Inflammatory macrophage treated with lipopolysaccharide for 4 hours (primary cell): ENCODE measurements at regions not wholly inside any gene's neighbourhood (a gene's known extent, or its start where the extent isn't known, plus 50 kb on each side); places are given as distances from the start of the nearest gene placed in this dataset.
A peak's percentile ranks its signal among the peaks of the same experiment; 100 is the strongest.
"Not testable (repeated sequence)": the region's sequence is repeated elsewhere in the genome, so short reads cannot be mapped to it uniquely, and the experiment has no call there.

Source experiments
- DNase-seq: peaks from one replicate; pipeline ENCODE4 v3.0.0-alpha.2; 2020

DNA sequence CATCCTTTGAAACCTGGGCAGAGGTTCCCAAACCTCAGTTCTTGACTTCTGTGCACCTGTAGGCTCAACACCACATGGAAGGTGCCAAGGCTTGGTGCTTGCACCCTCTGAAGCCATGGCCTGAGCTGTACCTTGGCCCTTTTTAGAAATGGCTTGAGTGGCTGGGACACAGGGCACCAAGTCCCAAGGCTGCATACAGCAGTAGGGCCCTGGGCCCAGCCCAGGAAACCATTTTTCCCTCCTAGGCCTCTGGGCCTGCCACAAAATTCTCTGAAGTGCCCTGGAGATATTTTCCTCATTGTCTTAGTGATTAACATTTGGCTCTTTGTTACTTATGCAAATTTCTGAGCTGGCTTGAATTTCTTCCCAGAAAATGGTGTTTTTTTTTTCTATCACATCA lies 65.6 kb upstream of the ACTRT2 start:
- no peak for DNase-seq

DNA sequence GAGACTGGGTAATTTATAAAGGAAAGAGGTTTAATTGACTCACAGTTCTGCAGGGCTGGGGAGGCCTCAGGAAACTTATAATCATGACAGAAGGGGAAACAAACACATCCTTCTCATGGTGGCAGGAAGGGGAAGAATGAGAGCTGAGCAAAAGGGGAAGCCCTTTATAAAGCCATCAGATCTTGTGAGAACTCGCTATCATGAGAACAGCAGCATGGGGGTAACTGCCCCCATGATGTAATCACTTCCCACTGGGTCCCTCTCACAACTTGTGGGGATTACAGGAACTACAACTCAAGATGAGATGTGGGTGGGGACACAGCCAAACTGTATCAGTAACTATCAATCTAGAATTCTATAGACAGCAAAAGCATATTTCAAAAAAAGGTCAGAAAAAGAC lies 64.7 kb upstream of the ACTRT2 start:
- DNase-seq = peak; percentile 71

DNA sequence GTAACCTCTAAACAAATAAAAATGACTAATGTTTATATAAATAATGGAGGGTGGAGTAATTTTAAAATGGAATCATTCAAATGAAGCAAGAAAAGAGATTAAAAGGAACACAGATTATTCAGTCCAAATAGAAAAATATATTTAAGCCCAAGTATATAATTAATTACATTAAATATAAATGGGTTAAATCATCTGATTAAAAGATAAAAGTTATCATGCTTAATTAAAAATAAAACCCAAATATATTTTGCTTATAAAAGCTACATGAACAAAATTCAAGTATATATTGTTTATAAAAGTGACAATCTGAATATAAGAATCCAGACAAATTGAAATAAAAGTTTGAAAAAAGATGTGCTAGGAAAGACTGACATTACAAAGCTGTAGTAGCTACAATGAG lies 63.9 kb upstream of the ACTRT2 start:
- no peak for DNase-seq

DNA sequence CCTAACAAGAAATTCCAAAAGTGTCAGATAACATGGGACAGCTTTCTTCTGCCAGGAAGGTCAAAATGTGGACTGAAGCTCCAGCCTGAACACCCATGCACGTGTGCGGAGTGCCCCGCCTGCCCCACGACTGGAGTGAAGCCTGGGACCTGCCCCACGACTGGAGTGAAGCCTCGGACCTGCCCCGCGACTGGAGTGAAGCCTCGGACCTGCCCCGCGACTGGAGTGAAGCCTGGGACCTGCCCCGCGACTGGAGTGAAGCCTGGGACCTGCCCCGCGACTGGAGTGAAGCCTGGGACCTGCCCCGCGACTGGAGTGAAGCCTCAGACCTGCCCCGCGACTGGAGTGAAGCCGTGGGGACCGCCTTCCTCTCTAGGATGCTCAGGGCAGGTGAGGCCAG lies 61.4 kb upstream of the ACTRT2 start:
- DNase-seq = not testable (repeated sequence)

DNA sequence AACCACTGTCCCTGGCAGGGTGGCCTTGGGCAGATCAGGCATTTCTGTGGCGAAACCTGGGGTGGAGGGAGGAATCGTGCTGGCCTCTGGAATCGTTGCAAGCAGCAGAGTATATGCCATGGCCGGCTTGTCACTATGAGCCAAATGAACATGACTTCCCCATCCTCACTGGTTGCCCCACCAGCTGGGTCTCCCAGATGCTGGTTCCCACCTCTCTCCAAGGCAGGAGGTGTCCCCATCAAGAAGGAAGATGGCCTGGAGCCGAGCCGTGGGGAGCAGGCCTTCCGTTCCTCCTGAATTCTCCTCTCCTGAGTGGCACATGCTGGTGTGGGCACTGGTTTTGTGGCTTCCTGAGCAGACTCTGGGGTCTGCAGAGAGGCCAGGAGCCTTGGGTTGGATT lies 60.2 kb upstream of the ACTRT2 start:
- no peak for DNase-seq

DNA sequence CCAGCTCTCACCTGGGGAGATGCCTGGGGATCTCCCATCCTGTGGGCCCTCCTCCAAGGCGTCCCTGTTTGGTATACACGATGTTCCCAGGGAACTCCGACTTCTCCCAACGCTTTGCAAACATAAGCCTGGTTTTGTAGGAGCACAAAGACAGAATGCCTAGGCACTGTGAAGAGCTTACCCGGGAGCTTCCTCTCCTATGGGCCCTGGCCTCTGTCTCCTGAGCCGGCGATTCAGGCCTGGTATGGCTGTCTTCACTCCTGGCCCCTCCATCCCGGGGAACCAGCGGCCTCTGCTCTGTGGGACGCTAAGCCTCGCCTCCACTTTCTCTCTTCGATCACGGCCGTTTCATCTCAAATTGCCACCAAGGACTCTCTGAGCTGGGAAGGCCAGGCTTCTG lies 59.6 kb upstream of the ACTRT2 start:
- no peak for DNase-seq

DNA sequence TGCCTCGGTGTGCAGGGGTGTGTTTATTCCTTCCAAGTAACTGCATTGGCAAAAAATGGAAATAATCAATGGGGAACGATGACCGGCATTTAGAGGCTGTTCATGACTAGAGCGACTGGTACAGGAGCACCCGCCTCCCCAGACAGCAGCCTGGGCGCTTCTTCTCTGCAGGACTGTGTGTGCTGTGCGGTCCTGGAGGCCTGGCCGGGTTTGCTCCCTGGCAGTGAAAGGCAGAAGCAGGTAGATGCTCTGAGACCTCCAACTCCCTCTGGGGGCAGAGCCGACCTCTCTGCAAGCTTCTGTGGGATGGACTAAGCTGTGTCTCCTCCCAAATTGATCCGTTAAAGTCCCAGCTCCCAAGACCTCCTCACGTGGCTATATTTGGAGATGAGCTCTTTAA lies 59.2 kb upstream of the ACTRT2 start:
- no peak for DNase-seq

DNA sequence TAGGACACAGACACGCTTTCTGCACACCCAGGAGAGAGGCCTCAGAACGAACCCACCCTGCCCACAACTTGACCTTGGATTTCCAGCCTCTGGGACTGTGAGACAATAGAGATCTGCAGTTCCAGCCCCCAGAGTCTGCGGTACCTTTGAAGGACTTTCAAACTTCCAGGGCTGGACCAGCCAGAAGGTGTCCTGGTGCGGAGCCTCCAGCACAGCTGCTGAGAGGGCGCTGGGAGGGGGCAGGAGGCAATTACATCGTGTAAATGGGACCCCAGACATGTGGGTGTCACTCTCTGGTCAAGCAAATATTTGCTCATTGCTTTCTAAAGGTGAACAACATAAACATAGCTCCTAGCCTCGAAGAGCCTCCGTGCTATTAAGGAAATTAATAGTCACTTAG lies 58.7 kb upstream of the ACTRT2 start:
- DNase-seq = no peak

DNA sequence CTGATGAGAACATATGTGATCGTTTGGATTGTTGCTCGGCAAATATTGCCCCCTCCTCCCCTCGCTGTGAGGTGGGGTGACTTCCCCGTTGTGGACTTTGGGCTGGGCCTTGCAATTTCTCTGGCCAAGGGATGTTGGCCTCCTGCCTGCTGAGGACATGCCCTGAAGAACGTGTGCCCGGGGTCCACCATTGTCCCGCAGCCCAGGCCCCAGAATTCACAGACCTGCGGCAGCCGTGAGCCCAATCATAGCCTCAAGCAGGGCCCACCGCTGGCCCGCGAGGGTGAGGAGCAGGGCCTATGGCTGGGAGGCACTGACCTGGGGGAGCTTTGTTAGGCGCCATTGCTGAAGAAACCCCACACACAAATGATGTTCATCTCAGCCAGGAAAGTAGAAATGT lies 58.3 kb upstream of the ACTRT2 start:
- no peak for DNase-seq

DNA sequence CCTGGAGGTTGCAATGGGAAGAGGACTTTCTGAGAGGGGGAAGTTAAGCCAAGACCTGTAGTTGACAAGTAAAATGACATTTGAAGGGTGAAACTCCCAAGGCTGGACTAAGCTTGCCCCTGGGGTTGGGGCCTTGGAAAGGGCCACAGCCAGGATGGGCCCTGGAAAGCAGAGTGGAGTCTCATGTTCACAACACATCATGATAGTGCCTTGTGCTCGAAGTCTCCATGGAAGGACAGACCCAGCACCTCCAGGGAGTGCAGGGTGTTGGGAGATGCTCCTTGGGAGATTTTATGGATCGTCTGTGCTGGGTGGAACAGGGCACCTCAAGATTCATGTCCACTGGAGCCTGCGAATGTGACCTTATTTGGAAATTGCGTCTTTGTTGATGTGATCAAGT lies 55.6 kb upstream of the ACTRT2 start:
- DNase-seq = no peak

DNA sequence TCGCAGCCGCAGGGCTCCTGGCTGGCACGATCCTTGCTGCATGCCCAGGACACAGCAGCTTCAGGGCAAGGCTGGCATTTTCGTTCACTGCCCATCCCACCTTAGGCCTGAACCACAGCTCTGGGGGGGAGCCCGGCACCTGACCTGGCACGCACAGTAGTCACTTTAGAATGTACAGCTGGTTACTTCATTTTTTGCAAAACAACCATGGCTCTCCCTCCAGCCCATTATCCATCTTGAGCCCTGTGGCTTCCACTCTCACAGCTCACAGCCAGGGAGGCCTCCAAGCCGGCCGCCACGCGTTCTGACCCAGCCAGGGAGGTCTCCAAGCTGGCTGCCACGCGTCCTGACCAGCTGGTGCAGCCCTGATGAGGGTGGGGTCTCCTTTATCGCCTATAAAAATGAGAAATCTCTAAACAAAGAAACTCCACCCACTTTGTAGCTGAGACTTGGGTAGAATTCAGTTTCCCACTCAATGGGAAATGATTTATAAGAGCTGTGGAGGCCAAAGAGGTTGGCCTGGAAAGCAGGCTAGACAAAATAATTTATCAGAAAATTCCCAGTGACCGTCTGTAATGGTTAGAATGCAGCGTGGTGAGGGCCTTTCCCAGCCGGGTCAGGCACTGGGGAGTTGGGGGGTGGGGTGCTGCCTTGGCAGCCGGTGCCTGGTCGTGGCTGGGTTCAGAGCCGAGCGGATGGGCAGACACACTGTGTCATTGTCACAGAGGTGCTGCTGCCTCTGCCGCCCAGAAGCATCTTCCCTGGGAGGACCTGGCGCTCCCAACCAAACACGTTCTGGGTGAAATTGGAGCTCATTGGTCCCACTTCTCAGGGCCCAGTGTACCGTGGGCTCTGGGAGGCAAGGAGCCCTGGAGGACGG lies 54.6 kb upstream of the ACTRT2 start:
- no peak for DNase-seq

DNA sequence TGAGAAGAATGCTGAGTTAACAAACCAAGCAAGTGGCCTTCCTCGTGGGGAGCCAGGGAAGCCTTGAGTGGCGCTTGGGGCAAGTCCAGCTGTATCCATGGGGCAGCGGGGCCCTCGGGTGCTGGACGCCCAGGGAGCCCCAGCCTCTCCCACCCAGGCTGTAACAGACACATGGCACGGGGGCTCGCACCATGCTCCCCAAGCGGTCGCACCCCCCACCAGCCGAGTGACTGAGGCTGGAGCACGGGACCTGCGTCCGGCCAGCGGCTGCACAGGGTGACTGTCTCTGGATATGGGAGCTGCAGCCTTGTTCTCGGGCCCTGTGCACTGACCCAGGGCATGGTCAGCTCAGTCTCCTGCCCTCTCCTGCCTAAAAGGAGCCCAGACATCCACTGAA lies 53.9 kb upstream of the ACTRT2 start:
- no peak for DNase-seq

DNA sequence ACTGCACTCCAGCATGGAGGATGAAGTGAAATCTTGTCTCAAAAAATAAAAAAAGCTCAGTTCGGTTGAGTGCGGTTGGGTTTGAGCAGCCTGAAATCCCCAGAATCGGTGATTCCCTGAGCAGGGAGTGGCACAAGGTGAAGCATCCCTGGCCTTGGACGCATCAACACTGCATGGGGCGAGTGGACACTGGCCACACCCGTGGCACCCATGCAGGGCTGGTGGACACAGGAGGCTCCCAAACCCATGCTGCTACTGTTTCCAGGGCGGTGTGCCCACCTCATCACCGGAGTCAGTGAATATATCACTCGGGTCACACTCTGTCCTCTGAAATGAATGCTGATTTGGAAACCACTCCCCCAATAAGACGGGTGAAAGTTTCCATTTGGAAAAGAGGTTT lies 53.4 kb upstream of the ACTRT2 start:
- DNase-seq = no peak

DNA sequence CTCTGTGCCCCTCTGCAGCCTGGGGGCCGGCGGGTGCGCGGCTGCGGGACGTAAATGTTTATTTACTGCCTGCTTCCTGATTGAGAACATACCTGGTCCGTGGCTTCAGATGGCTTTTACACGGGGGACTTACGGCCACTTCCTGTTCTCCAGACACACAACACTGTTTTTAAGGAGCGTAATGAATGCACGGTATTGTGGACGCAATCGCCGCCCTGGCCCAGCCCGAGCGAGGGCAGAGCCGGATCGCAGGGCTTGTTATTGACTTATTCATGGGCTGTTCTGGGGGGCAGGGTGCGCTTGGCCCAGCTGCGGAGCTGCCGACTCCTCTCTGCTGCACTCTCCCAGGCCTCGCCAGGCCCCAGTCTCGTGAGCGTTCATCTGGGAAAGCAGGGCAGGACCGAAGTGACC lies 52.8 kb upstream of the ACTRT2 start:
- DNase-seq = no peak

DNA sequence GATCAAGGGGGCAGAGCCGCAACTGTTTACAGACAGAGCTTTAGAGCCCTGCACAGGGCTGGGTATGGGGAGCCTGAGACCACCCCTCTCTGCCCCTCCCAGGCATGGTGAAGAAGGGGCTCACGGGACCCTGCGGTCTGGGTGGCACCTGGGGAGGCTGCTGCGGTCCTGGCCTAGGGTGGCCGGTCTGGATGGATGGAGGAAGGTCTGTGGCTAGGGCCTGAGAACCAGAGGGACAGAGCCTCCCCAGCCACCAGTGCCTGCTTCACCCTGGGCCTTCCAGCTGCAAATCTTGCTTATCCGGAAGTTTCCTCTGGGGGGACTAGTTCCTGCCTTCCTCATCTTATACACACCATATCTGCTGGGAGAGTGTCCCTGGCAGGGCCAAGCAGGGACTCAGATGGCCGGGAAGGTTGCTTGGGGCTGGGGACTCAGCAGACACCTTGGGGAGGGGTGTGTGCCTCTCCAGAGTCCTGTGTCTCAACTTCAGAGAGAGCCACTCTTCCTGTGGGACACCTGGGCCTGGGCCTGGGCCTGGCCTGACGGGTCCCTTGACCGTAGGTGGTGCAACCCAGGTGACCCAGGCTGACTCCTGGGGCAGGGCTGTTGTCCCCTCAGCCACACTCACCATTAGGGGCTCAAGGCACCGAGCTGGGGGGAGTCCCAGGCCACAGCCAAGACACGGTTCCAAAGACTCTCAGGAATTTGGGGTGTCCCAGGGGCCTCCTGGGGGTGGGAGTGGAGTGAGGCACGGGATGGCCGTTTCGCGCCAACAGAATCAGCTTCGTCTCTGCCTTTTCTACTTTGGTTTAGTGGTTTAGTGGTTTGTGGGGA lies 52.0 kb upstream of the ACTRT2 start:
- no peak for DNase-seq

DNA sequence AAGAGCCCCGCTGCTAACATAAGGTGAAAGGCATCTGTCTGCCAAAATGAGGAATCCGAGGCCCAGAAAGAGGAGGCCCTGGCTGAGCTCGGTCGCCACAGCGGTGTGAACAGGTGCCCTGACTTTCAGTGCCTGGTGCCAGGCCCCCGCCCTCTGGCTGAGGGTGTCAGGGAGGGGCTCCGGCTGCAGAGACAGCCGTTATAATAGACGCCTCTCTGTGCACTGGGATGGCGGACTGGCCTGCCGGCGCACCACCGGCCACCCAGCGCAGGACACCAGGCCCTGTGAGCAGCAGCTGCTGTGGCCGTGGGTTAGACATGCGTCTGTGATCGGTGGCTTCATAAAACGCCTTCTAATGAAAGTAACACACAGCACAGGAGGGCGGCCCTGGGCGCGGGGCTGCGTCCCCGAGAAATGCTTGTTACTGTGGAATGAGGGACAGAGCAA lies 51.4 kb upstream of the ACTRT2 start:
- no peak for DNase-seq

DNA sequence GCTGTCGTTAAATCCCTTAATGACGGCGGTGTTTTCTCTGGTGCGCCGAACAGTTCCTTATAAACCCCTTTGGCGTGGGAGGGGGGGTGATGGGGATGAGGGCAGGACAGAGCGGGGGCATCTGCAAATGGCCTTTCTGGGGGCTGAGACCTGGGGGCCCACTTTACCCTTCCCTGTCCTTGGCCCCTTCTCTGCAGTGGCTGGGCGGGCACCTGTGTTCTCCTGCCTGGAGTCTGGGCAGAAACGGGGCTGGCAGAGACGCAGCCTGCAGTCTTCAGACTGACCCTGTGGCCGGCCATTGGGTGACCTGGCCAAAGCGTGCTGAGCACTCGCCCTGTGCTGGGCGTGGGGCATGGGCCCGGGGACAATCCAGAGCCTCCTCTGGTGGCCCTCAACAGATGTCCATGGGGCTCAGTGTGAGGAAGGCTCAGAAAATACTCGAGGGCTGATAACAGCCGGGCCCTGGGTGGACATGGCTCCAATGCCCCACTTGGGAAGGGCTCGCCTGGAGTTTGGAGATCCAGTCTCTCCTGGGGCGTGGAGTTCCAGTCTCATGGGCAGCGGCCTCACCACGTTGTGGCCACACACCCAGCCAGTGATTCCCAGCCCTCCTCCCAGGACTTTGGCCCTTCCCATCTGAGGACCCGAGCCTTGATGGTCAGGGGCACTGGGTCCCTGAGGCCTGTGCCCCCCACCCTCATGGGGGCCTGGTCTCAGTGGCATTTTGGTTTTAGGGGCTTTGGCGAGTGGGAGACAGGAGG lies 50.8 kb upstream of the ACTRT2 start:
- no peak for DNase-seq

DNA sequence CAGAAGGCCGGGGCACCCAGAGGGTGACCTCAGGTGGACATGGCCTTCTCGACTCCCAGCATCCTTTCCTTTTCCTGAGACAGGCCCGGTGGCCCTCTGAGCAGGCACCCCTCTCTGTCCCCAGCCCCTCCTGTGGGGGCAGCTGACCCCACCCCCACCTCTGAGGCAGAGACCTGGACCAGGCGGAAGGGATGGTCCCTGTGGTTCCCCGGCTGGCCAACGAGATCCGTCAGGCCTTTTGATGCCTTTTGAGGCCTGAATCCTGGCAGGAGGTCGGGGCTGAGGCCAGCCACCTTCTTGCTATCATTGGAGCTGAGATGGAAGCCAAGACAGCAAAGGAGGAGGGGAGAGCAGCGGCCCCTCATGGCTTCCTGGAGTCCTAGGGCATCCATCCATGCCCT lies 50.2 kb upstream of the ACTRT2 start:
- no peak for DNase-seq
